CD4-positive, alpha-beta T cell treated with Interleukin-12 subunit alpha and Interleukin-12 subunit beta, for 1 hour (primary cell): ENCODE measurements at regions not wholly inside any gene's neighbourhood (a gene's known extent, or its start where the extent isn't known, plus 50 kb on each side); places are given as distances from the start of the nearest gene placed in this dataset.
"Not testable (repeated sequence)": the region's sequence is repeated elsewhere in the genome, so short reads cannot be mapped to it uniquely, and the experiment has no call there.

Experiments
- DNase-seq: peaks from one replicate; pipeline ENCODE4 v3.0.0-alpha.2; 2020

DNA sequence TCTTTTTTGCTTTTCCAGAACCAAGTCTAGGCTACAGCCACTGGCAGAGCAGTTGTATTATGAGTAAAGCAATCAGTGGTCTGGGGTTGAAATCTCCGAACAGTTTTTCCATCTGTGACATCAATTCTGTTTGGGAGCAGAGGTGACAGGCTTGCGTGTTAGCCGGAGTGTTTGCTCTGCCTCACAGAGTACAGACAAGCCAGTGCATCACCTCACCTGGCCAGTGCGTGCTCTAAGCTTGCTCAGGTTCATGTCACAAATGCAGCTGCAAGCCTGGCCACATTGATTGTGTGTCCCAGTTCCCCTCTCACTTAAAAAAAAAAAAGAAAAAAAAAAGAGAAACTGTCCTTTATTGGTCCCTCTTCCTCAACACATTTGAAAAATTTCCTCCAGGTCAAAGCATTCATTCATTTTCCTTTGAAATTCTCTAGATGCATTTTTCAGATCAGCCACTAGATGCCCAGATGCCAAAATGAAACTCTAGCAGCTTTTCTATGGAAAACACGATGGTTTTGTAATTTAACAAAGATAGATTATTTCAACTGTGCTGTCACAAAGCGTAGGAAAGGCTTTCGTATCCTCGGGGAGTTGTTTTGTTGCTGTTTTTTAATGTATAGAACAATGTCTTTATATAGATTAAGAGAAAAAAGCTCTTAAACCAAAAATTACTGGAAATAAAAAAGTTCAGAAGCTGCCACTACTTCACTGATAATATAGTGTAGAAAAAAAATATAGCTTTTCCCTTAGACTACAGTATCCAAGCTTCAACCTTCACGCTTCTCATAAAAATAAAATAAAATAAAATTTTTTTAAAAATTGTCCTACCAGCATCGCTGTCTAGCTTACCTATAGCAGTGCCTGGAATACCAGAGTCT is 585.5 kb downstream of the TLE1 start:
- DNase-seq = no peak

DNA sequence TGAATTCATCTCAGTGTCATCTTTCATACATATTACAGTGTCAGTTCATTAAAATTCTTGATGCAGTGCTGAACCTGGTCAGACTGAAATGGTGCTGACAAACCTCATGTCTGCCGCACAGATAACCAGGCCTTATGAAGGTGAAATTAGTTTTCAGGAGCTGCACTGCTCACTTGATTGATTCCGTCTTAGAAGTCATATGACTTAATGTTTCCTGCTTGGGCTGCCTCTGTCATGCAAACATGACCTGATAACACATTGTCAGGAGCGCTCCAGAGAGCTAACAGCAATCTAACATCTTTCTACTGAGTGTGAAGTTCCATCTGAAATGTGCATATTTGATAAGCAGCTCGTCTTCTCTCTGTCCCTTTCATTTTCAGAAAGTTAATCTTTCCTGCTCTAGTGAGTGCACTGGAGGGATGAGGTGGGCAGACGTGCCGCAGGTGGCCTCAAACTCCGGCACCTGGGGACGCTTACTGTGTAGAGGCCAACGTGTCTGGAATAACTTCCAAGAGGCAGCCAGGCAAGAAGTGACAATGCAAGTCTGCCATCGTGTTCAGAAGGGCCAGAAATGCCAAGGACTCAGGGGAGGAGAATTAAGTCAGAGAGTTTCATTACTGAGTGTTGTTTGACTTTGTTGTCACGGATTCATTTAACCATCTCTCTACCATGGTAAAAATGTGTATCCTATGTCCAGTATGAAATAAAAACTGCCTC is 592.1 kb downstream of the TLE1 start:
- DNase-seq = no peak

DNA sequence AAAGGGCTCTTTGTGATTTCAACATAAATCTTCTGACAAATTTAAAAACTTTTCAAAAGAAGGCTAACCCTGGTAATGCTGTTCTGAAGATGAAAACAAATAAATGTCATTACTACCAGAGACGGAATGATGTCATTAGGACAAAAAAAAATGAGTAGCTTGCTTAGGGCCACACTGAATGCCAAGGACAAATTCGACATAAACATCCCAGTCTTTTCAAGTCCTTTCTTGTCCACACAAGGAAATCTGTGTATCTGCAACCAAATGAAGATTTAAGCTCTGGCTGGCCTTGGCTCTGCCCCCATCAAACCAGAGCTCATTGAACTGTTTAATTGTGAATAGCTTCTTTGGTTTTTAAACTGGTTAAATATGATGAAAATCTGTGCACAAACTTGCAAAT is 592.7 kb downstream of the TLE1 start:
- no peak for DNase-seq

DNA sequence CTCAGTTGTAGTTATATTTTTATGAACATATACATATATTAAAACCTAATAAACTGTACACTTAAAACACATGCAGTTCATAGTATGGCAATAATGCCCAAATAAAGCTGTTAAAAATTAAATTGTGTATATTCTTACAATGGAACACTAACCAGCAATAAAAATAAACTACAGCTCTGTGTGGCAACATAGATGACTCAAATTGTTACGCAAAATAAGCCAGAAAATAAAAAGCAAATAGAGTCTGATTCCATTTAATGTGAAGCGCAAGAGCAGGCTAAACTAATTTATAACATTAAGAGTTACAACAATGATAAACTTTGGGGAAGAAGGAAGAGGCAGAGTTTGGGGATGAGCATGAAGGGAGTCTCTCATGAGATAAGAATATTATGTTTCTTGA is 597.3 kb downstream of the TLE1 start:
- DNase-seq = no peak

GRCh38 chr9:81088341-81088740 is 601.0 kb downstream of the TLE1 start:
- DNase-seq = no peak

GRCh38 chr9:81086416-81086815 is 602.9 kb downstream of the TLE1 start:
- DNase-seq = no peak

DNA sequence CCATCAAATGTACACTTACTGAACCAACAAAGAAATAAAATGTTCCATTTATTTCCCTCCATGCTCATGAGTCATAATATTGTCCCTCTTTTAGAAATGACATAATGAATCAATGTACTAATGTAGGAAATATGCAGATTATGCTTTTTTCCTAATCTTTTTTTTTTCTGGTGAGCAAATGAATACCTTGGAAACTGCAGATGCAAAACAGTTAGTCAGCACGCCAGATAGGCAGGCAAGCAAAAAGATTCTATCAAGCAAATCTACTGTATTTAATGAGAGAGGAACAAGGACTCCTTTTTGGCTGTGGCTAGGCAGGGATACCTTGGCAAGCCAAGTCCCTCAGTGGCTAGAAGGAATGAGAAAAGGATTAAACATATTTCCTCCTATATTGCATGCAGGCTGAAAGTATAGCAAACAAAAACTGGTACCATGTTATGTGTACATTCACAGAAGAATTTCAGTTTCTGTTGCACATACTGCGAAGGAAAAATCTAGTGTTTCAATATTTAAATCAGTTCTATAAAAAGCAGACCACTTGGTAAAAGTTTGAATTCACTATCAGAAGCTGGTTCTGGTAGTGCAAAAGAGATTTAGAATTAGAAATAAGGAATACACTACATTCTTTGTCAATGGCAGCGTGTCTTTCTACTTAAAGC is 605.4 kb downstream of the TLE1 start:
- no peak for DNase-seq

DNA sequence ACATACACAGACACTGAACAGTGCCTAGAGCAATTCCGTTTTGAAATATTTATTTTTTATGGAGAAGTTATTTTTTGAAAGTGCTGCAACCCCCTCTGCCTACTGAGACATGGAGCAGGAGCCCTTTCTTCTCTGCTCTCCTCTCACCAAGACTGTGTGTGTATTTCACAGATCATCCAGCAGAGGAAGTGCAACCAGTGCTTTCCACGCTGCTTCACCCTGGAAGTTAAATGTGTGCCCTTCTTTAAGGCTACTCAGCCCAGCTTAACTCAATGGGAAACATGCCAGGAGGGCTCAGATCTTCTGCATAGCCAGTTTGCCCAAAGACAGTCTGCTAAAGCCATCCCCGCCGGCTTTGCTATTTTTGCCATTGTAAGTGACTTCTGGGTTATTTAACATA is 606.3 kb downstream of the TLE1 start:
- DNase-seq = no peak

DNA sequence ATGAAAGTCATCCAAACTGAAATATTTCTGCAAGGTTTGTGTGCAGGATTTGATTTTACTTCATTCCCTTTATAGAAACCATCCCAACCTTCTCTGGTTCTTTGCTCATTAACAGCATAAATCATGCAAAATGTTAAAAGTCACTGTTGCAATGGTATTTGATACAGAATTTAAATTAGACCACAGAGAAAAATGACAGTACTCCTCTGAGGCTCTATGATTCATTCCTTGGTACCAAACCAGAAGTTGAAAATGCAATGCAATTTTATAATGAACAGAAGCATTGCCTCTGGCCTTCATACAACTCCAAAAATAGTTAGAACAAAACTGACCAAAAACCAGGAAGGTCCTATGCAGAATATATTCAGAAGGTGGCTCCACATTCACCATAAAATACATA is 607.1 kb downstream of the TLE1 start:
- no peak for DNase-seq

- DNase-seq = no peak
These were observed 608.4 kb downstream of the TLE1 start for GRCh38 chr9:81080900-81081299.

GRCh38 chr9:81080185-81080584 is 609.2 kb downstream of the TLE1 start:
- no peak for DNase-seq

DNA sequence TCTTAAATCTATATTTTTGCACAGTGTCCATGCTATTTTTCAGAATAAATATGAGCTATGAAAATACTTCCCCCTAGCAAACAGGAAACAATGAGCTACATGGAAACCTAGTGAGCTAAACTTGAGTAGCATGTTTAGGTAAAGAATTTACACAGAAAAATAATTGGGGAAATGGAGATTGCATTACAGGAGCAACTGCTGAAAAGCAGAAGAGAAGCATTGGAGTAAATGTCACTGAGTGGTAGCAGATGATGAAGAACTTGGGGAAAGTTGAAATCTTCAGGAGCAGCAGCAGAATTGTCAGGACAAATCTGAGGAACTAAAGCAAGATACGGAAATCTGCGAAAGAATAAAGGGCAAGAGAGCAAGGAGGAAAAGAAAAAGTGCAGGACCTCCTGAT is 610.3 kb downstream of the TLE1 start:
- no peak for DNase-seq

- DNase-seq = no peak
These were observed 610.8 kb downstream of the TLE1 start for GRCh38 chr9:81078555-81078954.

- no peak for DNase-seq
These were observed 611.8 kb downstream of the TLE1 start for GRCh38 chr9:81077572-81077971.

DNA sequence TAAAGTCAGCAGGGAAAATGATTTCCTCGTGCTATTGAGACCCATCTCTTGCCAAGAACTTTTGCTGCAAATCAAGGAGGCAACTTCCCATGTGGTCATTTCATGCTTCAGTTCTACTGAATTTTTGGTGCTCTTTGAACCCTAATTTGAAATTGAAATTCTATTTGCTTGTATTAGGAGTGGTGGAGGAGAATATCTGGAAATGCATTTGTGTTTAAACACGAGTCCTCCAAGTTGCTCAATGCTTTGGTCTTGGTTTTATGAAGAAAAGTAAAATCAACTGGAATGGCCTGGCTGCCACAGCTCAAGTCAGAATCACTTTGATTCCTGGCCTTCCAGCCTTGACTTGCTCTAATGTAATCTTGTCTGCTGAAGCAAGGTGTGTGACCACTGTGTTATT is 613.2 kb downstream of the TLE1 start:
- DNase-seq = no peak

DNA sequence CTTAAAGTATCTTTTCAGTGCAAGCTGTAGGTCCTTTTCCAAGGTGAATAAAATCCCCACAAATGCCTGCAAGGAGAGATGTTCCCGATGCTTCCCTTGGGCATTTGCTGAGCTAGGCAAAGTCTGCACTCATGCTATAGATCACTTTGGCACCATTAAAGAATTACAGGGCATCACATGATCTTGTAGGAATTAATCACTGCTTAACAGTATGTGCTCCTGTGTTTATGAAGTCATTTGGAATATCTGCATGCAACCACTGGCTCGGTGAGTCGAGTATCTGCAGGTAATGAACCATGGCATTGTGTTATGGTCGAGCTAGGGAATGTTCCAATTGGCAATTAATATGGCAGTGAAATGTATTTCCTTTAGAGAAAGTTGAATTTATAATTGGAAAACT is 615.1 kb downstream of the TLE1 start:
- DNase-seq = no peak

GRCh38 chr9:81073821-81074220 is 615.5 kb downstream of the TLE1 start:
- DNase-seq = no peak

DNA sequence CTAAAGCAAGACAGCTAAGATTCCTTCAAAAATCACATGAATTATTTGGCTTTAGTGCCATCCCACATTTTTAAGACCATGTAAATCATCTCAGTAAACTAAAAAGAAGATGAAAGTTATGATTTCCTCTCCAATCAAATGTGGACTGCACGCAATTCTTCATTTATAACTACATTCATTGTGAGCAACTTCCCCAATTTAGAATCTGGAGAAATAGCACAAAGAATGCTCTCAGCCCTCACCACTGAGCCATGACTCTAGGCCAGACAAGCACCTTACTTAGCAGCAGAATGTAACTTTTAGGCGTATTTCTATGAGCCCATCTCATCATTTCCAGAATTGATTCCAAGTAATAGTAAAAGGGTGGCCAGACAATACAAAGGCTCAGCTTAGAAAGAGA is 616.6 kb downstream of the TLE1 start:
- no peak for DNase-seq

DNA sequence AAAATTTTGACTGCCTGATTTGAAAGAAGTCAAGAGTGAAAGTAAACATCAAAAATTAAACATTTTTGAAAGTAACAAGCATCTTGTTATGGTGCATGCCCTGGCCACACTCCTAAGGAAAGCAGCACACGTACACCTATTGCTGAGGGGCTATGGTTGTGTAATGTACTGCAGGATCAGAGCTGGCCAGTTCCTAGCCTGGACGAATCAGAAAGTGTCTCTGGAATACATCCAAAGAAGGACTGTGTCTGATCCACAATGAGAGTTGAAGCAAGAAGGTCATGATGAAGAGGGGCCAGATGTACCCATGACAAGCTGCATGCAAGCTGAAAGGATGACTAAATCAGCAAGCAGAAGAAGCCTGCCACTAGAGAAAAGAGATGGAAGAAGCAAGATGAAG is 618.2 kb downstream of the TLE1 start:
- DNase-seq = no peak

GRCh38 chr9:81070689-81071088 is 618.7 kb downstream of the TLE1 start:
- no peak for DNase-seq

GRCh38 chr9:81069923-81070322 is 619.4 kb downstream of the TLE1 start:
- DNase-seq = no peak

DNA sequence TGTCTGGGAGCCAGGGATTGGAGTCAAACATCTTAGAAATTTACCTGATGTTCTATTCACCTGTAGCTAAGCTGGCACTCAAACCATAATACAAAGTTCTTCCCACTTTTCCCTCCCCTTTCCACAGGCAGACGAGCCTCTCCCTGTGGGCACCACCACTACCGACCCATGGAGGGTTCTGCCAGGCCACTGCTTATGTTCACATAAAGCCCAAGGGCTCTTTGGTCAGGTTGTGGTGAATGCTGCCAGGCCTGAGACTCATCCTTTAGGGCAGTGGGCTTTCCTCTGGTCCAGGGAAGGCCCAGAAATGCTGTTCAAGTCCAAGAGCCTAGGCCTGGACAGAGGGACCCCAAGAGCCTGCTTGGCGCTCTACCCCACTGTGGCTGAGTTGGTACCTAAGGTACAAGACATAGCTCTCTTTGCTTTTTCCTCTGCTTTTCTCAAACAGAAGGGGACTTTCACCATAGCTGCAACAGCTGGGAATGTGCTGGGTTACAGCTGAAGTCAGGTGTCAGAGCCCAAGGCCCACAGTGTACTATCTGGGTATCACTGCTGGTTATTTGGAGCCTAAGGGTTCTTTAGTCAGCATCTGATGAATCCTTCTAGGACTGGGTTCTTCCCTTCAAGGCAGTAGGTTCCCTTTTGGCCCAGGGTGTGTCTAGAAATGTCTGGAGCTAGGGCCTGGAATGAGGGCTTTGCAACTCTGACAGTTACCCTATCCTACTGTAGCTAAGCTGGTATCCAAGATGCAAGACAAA is 620.1 kb downstream of the TLE1 start:
- DNase-seq = no peak

DNA sequence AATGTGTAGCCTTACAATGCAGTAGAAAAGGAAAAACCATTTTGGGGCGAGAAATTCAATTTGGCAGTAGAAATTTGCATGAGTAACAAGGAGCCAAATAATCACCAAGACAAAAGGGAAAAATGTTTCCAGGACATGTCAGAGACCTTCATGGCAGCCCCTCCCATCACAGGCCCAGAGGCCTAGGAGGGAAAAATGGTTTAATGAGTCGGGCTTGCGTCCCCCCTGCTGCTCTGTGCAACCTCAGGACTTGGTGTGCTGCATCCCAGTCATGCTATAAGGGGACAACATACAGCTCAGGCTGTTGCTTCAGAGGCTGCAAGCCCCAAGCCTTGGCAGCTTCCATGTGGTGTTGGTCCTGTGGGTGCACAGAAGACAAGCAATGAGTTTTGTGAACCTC is 626.4 kb downstream of the TLE1 start:
- DNase-seq = not testable (repeated sequence)
